ENCODE measurements at regions not wholly inside any gene's neighbourhood (a gene's known extent, or its start where the extent isn't known, plus 50 kb on each side); places are given as distances from the start of the nearest gene placed in this dataset.

DNA sequence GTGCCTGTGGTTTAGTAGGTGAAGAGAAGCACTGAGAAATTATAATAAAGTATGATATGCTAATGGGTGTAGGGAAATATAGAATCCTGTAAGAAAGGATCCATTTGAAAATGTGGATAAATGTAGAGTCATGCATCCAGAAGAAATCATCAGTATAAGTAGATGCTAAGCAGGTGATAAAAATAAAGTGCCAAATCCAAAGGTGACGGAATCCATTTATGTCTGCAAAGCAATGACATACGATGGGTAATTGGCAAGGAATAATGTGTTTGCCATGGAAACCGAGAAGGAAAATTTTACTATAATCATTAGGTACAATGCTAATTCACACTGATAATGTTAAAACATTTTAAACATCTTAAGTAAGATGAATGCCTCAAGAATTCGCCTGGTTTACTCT lies 163.0 kb downstream of the OPN5 start:
- in situ Hi-C loops (cut with HindIII; ENCODE audit: low pct_unique_long_range_greater_than_20kb, low sequenced_read_pairs) = no loop called here

DNA sequence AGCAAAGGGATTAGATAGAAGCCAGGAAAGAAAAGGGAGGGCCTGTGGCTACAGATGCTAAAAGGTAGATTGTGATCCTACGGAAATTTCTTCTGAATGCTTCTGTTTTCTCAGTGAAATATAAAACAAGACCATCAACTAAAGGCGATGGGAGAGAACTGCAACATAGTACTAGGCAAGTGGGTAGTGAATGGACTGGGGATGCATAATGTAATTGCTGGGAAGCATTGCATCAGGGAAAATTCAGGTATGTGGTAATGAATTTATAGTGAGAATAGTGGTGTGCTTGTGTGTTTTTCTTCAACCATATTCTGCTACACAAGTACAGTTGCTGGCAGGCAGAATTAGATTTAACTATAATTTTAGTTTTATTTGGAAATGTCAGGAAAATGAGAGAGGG lies 156.6 kb downstream of the OPN5 start:
- no peak for DNase-seq (ENCODE audit: low read depth, low spot score)
- in situ Hi-C loops (cut with HindIII; ENCODE audit: low pct_unique_long_range_greater_than_20kb, low sequenced_read_pairs) = no loop called here

More for the DNA sequence above, 163.0 kb downstream of the OPN5 start:
- DNase-seq (ENCODE audit: low read depth, low spot score) = no peak

DNA sequence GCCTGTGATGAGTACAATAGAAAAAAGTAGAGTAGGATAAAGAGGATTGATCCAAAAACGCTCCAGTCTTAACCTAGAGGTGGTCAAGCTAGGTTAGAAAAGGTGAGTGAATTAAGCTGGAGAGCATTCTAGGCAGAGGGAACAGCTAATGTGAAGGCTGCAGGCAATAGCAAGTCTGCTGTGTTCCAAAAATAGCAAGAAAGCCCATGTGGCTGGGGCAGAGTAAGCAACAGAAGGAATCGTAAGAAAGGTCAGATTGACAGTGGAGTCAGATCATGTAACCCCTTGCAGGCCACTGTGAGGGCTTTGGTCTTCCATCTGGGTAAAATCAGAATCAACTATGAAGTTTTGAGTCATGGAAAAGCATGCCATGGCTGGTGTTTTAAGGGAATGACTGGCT lies 155.0 kb downstream of the OPN5 start:
- no peak for DNase-seq (ENCODE audit: low read depth, low spot score)

DNA sequence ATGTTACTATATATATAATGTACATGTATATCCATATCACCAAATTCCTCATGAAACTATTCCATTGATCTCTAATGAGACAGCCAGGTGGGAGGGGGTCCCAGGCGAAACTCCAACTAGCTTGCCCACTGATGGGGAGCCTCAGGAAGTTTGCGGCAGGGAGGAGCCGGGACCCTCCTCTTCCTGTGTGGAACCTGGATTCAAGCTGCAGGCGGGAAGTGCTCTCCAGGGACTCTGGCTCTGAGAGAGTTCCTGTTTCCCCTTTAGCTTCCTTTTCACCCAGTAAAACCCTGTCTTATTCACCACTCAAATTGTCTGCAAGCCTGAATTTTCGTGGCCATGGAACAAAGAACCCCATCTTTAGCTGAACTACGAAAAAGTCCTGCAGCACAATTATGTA lies 152.2 kb downstream of the OPN5 start:
- DNase-seq (ENCODE audit: low read depth, low spot score) = no peak
- in situ Hi-C loops (cut with HindIII; ENCODE audit: low pct_unique_long_range_greater_than_20kb, low sequenced_read_pairs) = no loop called here

More for the DNA sequence above, 155.0 kb downstream of the OPN5 start:
- in situ Hi-C loops (cut with HindIII; ENCODE audit: low pct_unique_long_range_greater_than_20kb, low sequenced_read_pairs) = no loop called here

DNA sequence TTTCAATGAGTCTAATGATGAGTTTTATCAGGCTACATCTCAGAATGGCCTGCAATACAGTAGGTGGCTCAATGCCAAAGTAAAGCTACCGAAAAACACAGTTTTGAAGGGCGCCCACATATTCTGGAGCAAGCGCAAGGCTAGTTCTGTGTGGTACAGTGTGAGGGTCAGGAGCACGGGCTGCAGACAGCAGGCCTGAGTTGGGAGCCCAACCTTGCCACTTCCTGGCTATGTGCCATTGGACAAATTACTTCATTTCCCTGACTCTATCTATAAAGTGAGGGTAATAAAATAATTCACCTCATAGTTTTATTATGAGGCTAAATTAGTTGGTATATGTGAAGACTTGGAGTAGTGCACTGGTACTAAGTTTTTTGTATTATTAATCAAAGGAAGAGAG lies 150.7 kb downstream of the OPN5 start:
- no peak for DNase-seq (ENCODE audit: low read depth, low spot score)
- in situ Hi-C loops (cut with HindIII; ENCODE audit: low pct_unique_long_range_greater_than_20kb, low sequenced_read_pairs) = no loop called here

DNA sequence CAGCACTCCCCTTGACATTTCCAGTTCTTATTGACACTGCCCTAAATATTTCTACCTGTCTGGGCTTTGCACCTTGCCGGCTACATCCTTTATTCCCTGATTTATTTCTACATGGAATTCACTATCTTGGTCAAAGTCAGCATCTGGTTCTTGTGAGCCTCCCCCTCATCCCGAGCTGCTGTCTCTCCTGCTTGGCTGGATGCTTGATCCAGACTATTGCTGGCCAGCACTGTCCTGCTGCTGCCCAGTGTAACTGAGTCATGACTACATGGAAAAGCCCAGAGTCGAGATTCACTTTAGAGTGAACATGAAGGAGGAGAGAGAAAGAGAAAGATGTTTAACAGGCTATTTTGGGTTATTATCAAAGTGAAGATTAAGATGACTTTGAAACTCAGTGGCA lies 142.2 kb downstream of the OPN5 start:
- in situ Hi-C loops (cut with HindIII; ENCODE audit: low pct_unique_long_range_greater_than_20kb, low sequenced_read_pairs) = no loop called here
- DNase-seq (ENCODE audit: low read depth, low spot score) = no peak

DNA sequence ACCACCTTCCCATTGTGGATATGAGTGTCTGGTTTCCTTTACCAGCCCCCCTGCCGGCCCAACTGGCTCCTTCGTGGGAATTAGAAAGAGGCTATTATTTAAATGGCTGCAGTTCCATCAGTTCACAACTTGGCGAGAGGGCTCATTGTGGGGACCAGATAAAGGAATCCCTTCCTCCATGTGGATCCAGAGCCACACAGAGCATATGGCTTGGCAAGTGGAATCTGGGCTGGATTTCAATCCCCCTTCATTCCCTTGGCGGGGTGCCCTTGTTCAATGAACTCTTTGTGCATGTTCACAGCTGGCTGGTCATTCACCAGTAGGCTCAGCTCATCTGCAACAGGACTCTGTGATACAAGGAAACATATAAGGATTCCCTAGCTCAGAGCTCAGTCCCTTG lies 140.6 kb downstream of the OPN5 start:
- in situ Hi-C loops (cut with HindIII; ENCODE audit: low pct_unique_long_range_greater_than_20kb, low sequenced_read_pairs) = no loop called here
- peak; percentile 96 for DNase-seq (ENCODE audit: low read depth, low spot score)

DNA sequence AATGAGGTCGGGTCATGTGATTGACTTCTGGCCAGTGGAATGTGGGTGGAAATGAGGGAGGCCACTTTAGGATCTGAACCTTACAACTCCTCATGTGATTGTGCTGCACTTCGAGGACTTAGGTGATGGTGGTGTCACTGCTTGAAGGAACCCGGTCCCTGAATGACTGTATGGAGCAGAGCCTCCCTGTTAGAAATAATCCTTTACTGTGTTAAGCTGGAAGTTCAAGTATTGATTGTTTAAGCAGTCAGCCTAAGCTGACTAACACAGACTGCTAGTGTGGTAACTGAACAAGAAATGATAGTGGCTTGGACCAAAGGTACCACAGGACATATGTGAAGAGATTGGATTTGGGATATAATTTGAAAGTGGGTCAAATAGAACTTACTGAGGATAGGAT lies 138.0 kb downstream of the OPN5 start:
- in situ Hi-C loops (cut with HindIII; ENCODE audit: low pct_unique_long_range_greater_than_20kb, low sequenced_read_pairs) = no loop called here
- peak; percentile 13 for DNase-seq (ENCODE audit: low read depth, low spot score)

DNA sequence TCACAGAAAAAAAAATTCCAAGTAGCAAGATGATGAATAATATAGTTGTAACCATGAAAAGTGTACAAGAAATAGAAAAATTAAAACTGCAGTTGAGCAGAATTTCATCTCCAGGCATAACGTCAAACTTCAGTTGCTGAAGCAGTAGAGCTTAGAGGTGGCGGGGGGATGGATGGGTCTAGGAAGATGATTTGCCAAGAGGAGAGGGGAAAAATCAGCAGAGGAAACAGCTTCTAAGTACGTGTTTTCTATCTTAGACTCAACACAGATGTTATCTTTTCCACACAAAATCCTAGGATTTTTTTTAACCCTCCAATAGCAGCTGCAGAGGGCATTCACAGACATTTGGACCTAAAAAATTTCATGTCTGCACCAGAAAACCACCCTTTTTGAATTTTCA lies 136.0 kb downstream of the OPN5 start:
- in situ Hi-C loops (cut with HindIII; ENCODE audit: low pct_unique_long_range_greater_than_20kb, low sequenced_read_pairs) = no loop called here
- DNase-seq (ENCODE audit: low read depth, low spot score) = no peak

DNA sequence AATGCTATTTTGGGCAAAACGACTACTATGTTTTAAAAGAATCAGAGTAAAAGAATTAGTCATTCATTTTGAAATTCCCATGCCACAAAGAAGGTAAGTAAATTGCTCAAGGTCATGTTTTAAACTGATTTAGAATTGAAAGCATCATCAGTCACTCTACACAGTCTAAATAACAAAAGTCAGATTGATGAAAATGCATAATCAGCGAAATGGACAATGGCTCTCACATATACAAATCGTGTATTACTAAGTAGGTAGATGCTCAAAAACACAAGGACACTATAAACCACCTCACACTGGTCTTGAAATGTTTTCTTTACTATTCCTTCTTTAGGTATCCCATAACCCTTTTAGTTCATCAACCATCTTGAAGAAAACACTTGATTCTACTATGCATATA lies 135.4 kb downstream of the OPN5 start:
- in situ Hi-C loops (cut with HindIII; ENCODE audit: low pct_unique_long_range_greater_than_20kb, low sequenced_read_pairs) = no loop called here
- peak; percentile 80 for DNase-seq (ENCODE audit: low read depth, low spot score)

DNA sequence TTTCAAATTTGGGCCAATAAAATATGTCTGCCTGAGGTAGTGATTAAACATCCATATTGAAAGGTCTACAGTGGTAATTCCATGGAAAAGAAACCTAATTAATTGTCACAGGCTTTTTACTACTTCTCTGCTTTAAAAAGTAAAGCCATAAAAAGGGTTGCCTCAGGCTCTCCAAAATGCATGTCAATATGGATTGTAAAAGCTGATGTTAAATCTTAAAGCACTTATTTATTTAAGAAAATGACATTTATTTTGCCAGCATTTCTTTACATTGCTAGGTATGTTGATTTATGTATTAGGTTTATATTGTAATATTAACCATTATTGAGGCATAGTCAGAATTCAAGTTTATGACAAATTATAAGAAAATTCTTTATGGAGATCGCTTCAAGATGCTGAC lies 133.2 kb downstream of the OPN5 start:
- in situ Hi-C loops (cut with HindIII; ENCODE audit: low pct_unique_long_range_greater_than_20kb, low sequenced_read_pairs) = no loop called here
- DNase-seq (ENCODE audit: low read depth, low spot score) = no peak

DNA sequence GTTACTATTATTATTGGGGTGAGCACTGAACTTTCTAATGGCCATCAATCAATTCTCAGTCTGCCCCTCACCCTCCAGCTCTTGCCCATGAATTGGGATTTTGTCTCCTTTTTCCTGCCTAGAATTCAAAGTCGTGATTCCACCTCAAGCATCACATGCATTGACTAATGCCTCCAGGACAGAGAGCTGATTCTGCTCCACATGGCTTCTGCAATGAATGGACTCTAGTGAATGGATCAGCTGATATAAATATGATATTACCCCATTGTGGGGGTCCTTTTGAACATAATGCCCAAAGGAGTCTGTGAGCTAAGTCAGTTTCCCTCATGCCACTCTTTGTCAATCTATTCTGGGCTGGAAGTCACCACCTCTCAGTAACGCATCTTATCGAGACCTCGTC lies 126.4 kb downstream of the OPN5 start:
- in situ Hi-C loops (cut with HindIII; ENCODE audit: low pct_unique_long_range_greater_than_20kb, low sequenced_read_pairs) = no loop called here
- DNase-seq (ENCODE audit: low read depth, low spot score) = peak; percentile 99

DNA sequence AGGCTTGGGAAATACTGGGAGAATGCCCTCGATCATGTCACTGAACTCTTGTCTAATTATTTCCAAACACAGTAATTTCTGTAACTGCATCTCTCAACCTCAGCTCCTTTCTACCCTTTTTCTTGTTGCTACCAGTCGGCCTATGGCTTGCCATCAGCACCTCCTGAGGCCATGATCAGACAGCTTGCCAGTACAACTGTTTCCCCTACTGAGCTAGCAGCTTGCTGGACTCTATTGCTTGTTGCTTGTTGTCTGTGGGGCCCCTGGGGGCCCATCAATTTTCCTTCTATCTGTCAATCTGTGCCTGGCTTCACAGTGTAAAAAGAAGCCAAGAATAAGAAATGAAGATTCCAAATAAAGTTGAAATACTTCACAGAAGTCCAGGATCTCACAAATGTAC lies 123.9 kb downstream of the OPN5 start:
- no peak for DNase-seq (ENCODE audit: low read depth, low spot score)
- in situ Hi-C loops (cut with HindIII; ENCODE audit: low pct_unique_long_range_greater_than_20kb, low sequenced_read_pairs) = no loop called here

DNA sequence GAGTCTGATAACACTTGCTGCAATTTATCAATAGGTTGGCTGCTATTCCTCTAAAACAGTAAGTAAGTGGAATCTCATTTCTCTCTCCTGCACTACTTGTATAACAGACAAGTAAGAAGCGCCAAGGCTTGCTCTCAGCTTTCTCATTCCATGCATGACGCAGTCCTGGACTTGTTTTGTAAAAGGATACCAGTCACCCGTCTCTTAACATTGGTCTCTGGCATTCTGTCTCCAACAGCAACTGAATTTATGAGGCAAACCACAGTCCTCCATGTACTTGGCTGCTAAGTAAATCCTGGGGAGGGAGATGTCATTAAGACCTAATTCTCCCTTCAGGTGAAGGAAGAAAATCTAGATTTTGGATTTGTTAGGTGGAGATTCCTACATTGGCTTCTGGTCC lies 115.4 kb downstream of the OPN5 start:
- DNase-seq (ENCODE audit: low read depth, low spot score) = no peak

DNA sequence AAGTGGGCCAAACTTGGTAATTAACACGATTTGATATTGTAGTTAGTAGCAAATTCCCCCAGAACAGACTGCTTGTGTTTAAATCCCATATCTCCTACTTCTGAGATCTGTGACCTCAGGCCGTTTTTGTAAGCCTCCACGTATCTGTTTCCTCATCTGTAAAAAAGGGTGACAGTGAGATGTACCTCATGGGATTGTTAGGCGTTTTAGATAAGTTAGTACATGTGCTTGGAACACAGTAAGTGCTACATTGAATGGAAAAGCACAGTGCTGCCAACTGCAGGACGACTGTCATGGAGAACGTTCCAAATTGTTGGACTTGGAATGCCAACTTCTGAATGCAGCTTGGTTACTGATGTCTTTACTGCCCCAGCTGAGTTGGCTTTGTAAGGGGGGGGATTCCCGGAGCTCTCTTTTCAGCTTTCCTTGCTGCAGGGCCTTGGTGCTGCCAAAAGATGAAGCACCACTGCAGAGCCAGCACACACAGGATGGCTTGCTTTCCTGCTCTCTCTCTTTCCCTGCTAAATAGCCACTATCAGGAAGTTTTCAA lies 108.6 kb downstream of the OPN5 start:
- DNase-seq (ENCODE audit: low read depth, low spot score) = no peak
- in situ Hi-C loops (cut with HindIII; ENCODE audit: low pct_unique_long_range_greater_than_20kb, low sequenced_read_pairs) = no loop called here

More for the DNA sequence above, 115.4 kb downstream of the OPN5 start:
- in situ Hi-C loops (cut with HindIII; ENCODE audit: low pct_unique_long_range_greater_than_20kb, low sequenced_read_pairs) = no loop called here

DNA sequence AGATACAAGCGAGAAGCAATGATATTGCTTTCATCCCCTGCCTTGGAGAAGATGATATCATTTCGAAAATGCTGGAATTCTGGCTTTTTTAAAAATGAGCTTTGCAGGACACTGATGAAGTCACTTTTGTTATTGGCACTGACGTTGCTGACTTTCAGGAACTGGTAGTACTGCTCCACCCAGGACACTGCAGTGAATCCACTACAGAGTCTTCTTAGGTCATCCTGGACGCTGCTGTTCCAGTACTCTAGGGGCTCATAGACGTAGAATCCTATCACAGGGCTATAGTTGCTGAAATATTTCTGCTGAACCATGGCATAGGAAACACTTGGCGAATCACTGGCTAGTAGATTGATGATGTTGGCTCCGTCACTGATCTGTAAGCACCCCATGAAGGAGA lies 97.2 kb downstream of the OPN5 start:
- DNase-seq (ENCODE audit: low read depth, low spot score) = no peak
- in situ Hi-C loops (cut with HindIII; ENCODE audit: low pct_unique_long_range_greater_than_20kb, low sequenced_read_pairs) = no loop called here

Data from SK-MEL-5 (cell line).